ENCODE measurements at regions not wholly inside any gene's neighbourhood (a gene's known extent, or its start where the extent isn't known, plus 50 kb on each side); places are given as distances from the start of the nearest gene placed in this dataset.

DNA sequence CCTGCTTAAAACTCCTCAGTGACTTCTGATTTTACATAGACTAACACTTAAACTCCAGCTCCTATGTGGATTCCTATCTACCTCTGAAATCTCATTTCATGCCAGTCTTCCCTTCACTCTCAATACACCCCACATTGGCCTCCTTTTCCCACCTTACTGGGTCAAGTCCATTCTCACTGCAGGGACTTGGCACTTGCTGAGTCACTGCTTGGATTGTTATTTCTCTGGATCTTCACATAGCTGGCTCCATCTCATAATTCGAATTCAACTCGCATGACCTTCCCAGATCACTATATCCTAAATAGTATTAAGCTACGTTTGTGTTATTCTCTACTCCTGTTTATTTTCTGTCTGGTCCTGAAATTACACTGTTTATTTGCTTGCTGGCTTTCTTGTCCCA lies 59.6 kb upstream of the FRMD4B start:
- Histone ChIP-seq H3K27ac (peak overlapping the region; percentile 53), H3K4me2 (peak overlapping the region; percentile 64), H3K4me3 (no peak overlapping the region), H3K79me2 (no peaks in the 10 kb centered on the region), H4K20me1 (ENCODE audit: insufficient read depth, poor library complexity, severe bottlenecking) (no peaks in the 10 kb centered on the region), H3K9me2 (replicated peaks; ENCODE audit: insufficient read depth) (no peaks in the 10 kb centered on the region), H3K36me3 (replicated peaks; ENCODE audit: insufficient read depth, low read depth) (no peaks in the 10 kb centered on the region), H2AFZ (no peak overlapping the region), H3K9me3 (ENCODE audit: low read depth) (no peaks in the 10 kb centered on the region), H3K4me1 (ENCODE audit: insufficient read depth) (peaks cover 19% of the 10 kb centered on the region), H3K27me3 (no peaks in the 10 kb centered on the region)
- DNase-seq (ENCODE audit: low spot score) = no peak
- TF ChIP-seq EZH2 (IDR thresholded peaks at IDR 0.05; ENCODE audit: borderline replicate concordance) = no peak
- WGBS (ENCODE audit: low lambda C conversion rate, missing lambda C conversion rate) = 79% methylated on average over 3 of the region's 3 CpGs

DNA sequence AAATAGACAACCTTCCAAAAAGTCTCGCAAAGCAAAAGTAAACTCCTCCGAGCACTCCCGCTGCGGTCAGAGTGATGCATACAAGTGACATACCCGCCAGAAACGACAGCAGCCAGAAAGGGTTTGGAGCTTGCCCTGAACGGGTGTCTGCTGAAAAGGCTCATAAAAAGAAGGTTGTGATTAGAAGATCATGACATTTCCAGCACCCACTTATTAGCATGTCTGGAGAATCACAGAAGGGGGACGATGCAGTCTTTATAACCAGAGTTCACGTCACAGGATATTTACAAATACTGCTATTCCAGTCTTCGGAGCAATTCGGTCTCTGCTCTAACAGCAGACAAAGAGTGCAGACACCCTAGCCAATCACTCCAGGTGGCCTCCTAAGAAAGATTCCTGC lies 59.1 kb upstream of the FRMD4B start:
- peak overlapping the region; percentile 64 for H3K4me2 ChIP-seq
- H3K36me3 ChIP-seq (replicated peaks; ENCODE audit: insufficient read depth, low read depth) = no peaks in the 10 kb centered on the region
- no peaks in the 10 kb centered on the region for H4K20me1 ChIP-seq (ENCODE audit: insufficient read depth, poor library complexity, severe bottlenecking)
- peaks cover 19% of the 10 kb centered on the region for H3K4me1 ChIP-seq (ENCODE audit: insufficient read depth)
- H3K27me3 ChIP-seq = no peaks in the 10 kb centered on the region
- H3K4me3 ChIP-seq = no peak overlapping the region
- no peaks in the 10 kb centered on the region for H3K9me2 ChIP-seq (replicated peaks; ENCODE audit: insufficient read depth)
- TF ChIP-seq EZH2 (IDR thresholded peaks at IDR 0.05; ENCODE audit: borderline replicate concordance) (no peak), EZH2phosphoT487 (IDR thresholded peaks at IDR 0.05; ENCODE audit: low read depth, severe bottlenecking, unreplicated experiment) (no peak)
- TF ChIP-seq, protein P1, sequence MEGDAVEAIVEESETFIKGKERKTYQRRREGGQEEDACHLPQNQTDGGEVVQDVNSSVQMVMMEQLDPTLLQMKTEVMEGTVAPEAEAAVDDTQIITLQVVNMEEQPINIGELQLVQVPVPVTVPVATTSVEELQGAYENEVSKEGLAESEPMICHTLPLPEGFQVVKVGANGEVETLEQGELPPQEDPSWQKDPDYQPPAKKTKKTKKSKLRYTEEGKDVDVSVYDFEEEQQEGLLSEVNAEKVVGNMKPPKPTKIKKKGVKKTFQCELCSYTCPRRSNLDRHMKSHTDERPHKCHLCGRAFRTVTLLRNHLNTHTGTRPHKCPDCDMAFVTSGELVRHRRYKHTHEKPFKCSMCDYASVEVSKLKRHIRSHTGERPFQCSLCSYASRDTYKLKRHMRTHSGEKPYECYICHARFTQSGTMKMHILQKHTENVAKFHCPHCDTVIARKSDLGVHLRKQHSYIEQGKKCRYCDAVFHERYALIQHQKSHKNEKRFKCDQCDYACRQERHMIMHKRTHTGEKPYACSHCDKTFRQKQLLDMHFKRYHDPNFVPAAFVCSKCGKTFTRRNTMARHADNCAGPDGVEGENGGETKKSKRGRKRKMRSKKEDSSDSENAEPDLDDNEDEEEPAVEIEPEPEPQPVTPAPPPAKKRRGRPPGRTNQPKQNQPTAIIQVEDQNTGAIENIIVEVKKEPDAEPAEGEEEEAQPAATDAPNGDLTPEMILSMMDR (IDR thresholded peaks at IDR 0.05; ENCODE audit: poor library complexity) = no peak
- no peak for DNase-seq (ENCODE audit: low spot score)
- H3K27ac ChIP-seq = peak overlapping the region; percentile 53
- no peak overlapping the region for H2AFZ ChIP-seq
- WGBS (ENCODE audit: low lambda C conversion rate, missing lambda C conversion rate) = 48% methylated on average over 11 of the region's 11 CpGs
- no peaks in the 10 kb centered on the region for H3K9me3 ChIP-seq (ENCODE audit: low read depth)
- H3K79me2 ChIP-seq = no peaks in the 10 kb centered on the region

DNA sequence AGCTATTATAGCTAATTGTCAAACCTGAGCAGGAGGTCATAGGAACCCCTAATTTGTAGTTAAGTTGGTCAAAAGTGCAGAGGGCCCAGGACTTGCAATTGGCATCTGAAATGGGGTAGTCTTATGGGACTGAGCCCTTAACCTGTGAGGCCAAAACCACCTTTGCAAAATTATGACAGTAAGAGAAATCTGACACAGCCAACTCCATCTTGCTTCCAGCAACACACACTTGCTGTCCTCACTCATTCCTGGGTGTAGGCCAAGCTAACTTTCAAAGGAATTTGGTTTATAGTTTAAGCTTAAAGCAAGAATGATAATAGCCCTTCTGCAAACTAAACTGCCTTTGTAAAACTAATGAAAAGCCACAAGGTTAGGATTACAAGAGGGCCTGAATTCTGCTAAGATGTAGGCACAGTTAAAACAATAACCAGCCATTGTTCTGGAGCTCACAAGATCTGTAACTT lies 57.6 kb upstream of the FRMD4B start:
- no peaks in the 10 kb centered on the region for H3K27me3 ChIP-seq
- no peaks in the 10 kb centered on the region for H3K9me3 ChIP-seq (ENCODE audit: low read depth)
- no peaks in the 10 kb centered on the region for H4K20me1 ChIP-seq (ENCODE audit: insufficient read depth, poor library complexity, severe bottlenecking)
- peaks cover 19% of the 10 kb centered on the region for H3K4me1 ChIP-seq (ENCODE audit: insufficient read depth)
- H3K79me2 ChIP-seq = no peaks in the 10 kb centered on the region
- no peak overlapping the region for H2AFZ ChIP-seq
- DNase-seq (ENCODE audit: low spot score) = no peak
- no peak overlapping the region for H3K27ac ChIP-seq
- no peak overlapping the region for H3K4me2 ChIP-seq
- no peak for TF ChIP-seq EZH2 (IDR thresholded peaks at IDR 0.05; ENCODE audit: borderline replicate concordance)
- TF ChIP-seq, protein P1 (IDR thresholded peaks at IDR 0.05; ENCODE audit: poor library complexity) = no peak
- TF ChIP-seq EZH2phosphoT487 (IDR thresholded peaks at IDR 0.05; ENCODE audit: low read depth, severe bottlenecking, unreplicated experiment) = no peak
- no peak overlapping the region for H3K4me3 ChIP-seq
- H3K36me3 ChIP-seq (replicated peaks; ENCODE audit: insufficient read depth, low read depth) = no peaks in the 10 kb centered on the region
- H3K9me2 ChIP-seq (replicated peaks; ENCODE audit: insufficient read depth) = no peaks in the 10 kb centered on the region

DNA sequence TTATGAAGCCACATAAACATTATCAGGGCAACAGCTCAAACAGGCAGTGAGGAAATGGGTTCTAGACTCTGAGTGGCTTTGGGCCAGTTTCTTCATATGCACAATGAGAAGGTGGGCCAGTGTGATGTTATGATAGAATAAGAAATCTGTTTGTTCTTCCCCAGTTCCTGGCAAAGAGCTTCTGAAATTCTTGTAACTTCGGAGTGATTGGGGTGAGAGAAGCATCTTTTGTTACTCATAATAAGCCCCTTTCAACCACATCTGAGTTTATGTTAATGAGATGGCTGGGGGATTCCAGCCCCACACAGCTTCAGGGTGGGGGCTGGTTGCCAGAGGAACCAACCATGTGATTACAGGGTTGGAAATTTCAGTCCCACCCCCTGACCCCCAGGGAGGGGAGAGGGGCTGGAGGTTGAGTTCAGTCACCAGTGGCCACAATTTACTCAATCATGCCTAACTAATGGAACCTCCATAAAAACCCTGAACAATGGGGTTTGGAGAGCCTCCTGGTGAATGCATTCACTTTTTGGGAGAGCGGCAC lies 57.0 kb upstream of the FRMD4B start:
- H3K4me3 ChIP-seq = no peak overlapping the region
- no peaks in the 10 kb centered on the region for H3K79me2 ChIP-seq
- TF ChIP-seq EZH2 (IDR thresholded peaks at IDR 0.05; ENCODE audit: borderline replicate concordance) = no peak
- TF ChIP-seq EZH2phosphoT487 (IDR thresholded peaks at IDR 0.05; ENCODE audit: low read depth, severe bottlenecking, unreplicated experiment) = no peak
- TF ChIP-seq, protein P1 (IDR thresholded peaks at IDR 0.05; ENCODE audit: poor library complexity) = no peak
- H3K27me3 ChIP-seq = no peaks in the 10 kb centered on the region
- H3K4me1 ChIP-seq (ENCODE audit: insufficient read depth) = peaks cover 19% of the 10 kb centered on the region
- H3K9me3 ChIP-seq (ENCODE audit: low read depth) = no peaks in the 10 kb centered on the region
- H2AFZ ChIP-seq = no peak overlapping the region
- DNase-seq (ENCODE audit: low spot score) = no peak
- no peaks in the 10 kb centered on the region for H3K36me3 ChIP-seq (replicated peaks; ENCODE audit: insufficient read depth, low read depth)
- 81% methylated on average over 2 of the region's 2 CpGs for WGBS (ENCODE audit: low lambda C conversion rate, missing lambda C conversion rate)
- no peak overlapping the region for H3K27ac ChIP-seq
- no peak overlapping the region for H3K4me2 ChIP-seq
- no peaks in the 10 kb centered on the region for H4K20me1 ChIP-seq (ENCODE audit: insufficient read depth, poor library complexity, severe bottlenecking)
- H3K9me2 ChIP-seq (replicated peaks; ENCODE audit: insufficient read depth) = no peaks in the 10 kb centered on the region

Measured in hepatocyte (in vitro differentiated cells).